HEK293T (cell line): ENCODE measurements at regions not wholly inside any gene's neighbourhood (a gene's known extent, or its start where the extent isn't known, plus 50 kb on each side); places are given as distances from the start of the nearest gene placed in this dataset.

ENCODE experiments used
- FOXA1 ChIP-seq: fragments of 450-650 bp; IDR thresholded peaks from 2 replicates; pipeline ENCODE4 v1.6.1; 2016; ENCODE audit warnings: mild to moderate bottlenecking
- SUZ12 ChIP-seq: fragments of 450-650 bp; IDR thresholded peaks from 2 replicates; pipeline ENCODE4 v1.6.1; 2016; ENCODE audit warnings: mild to moderate bottlenecking

DNA sequence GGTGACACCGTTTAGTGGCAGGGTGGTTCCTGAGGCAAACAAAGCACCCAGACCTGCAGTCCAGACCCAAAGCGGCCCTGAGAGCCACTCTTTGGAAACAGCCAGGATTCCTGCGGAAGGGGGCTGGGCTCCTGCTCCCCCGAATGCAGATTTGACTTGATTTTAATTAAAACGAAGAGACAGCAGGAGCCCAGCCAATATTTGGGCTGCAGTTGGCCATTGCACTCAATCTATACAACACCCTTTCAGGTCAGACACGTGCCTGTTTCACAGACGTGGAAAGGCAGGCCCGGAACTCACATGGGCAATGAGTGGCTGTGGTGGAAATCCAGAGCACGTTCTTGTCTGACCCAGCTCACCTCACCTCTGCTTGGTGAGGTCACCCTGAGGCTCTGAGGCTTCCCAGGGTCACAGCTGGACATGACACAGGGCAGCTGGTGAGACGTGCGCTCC lies 122.4 kb downstream of the NDUFA10 start:
- TF ChIP-seq SUZ12 (no peak), FOXA1 (no peak)
